Stimulated activated CD4-positive, alpha-beta T cell treated with anti-CD3 and anti-CD28 coated beads, Interleukin-4, amount 100 ng/mL, for 1 hour (primary cell): ENCODE measurements at regions not wholly inside any gene's neighbourhood (a gene's known extent, or its start where the extent isn't known, plus 50 kb on each side); places are given as distances from the start of the nearest gene placed in this dataset.
"Not testable (repeated sequence)": the region's sequence is repeated elsewhere in the genome, so short reads cannot be mapped to it uniquely, and the experiment has no call there.

Source experiments
- DNase-seq: peaks from one replicate; pipeline ENCODE4 v3.0.0-alpha.2; 2020

DNA sequence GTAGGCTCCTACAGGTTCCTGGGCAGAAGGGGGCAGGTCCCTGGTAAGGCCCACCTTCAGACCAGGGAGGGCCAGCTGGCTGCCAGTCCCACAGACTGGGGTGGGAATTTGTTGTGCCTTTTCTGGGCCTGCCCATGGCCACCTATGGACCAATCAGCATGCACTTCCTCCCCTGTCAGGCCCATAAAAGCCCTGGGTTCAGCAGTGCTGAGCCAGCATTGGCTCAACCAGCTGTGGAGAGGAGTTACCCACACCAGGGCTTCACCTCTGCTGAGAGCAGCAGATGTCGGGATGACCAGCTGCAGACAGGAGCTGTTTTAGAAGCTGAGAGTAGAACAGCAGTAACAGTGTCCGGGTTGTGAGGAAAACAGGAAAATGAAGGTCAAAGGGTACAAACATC lies 373.4 kb upstream of the ACO1 start:
- no peak for DNase-seq

DNA sequence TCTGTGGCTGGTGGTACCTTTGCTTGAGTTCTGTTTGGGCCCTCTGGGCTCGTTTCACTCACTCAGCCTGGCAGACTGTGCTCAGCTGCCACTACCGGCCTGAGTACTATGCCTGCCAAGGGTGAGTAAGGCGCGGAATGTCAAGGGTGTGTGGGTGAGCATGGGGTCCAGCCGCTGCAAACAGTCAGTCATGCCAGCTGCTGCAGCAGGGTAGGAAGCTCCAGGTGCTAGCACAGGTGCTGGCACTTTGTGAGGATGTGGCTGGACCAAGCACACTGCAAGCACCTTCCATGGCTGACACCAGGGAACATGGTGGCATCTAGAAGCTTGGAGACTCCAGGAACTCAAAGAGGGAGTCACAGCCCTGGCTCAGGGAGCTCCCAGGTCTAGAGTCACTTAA lies 368.6 kb upstream of the ACO1 start:
- no peak for DNase-seq

DNA sequence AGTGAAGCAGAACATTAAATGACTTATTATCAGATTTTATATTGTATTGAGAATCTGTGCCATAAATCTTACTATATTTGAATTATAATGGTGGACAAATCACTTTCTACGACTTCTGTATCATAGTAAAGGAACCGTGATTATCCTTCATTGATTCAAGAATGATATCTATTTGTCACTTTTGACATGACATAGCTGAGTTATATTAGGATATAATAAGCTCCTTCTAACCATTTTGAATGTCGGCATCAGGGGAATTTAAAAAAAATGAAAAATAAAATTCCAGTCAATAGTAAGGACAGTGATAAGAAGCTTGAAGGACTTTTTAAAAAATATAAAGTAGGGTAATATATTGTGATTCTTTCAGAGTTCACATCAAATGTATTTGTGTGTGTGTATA lies 338.9 kb upstream of the ACO1 start:
- no peak for DNase-seq

DNA sequence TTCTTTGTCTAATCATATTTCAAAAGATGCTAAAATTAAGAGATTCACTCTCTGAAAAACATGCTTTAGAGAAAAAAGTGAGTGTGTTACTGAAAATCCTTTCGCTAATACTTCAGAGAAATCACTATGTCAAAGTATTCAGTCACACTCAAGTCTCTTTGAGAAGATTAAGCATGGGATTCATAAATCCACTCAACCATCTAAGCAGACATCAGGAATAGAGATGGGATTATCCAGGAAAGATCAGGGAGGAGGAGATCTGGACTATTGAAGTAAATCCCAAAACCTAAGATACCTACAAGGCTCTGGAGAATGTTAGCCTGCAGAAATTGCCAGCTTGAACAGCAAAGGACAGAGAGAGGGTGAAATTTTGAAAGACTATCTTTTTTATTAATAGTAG lies 317.2 kb upstream of the ACO1 start:
- DNase-seq, result no peak

DNA sequence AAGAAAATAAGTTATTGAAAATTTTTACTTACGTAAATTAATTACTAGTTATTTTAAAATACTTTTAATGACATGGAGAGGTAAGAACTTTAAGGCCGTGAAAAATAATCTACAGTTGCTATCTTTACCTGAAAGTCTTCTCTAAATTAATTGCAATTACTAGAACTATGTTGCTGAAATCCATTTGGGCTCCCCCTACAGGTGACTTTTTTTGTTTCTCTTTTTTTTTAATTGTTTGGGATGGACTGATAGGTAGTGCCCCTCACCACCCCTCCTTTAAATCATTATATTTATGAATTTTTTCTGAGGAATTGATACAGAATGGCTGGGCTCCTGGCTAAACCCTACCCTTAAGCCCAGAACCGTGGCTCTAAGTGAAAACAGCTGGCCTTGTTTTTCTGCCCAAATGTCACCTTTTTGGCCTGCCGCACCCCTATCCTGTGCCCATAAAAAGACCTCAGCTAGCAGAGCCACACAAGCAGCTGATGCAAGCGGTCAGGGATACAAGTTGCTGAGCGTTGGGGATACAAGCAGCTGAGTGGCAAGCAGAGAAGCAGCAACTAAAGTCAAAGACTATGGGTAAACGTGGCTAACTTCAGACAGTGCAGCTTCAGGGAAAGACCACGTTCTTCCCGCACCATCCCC lies 315.2 kb upstream of the ACO1 start:
- no peak for DNase-seq

DNA sequence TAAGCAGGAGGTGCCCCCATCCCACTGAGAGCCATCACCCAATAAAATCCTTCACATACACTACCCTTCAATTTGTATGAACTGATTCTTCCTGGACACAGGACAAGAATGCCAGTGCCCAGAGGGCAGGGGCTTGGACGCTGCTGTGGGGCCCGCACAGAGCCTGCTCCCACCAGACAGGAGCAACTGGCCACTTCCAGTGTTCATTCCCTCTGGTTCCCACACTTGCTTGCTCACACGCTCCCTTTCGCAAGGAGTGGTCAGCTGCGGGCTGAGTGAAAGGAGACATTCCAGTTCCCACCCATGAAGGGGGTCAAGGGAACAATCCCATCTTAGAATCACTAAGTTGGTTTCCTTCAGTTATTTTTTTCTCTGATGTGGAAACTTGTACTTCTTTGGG lies 314.5 kb upstream of the ACO1 start:
- no peak for DNase-seq

GRCh38 chr9:32072570-32072969 lies 311.9 kb upstream of the ACO1 start:
- DNase-seq, result no peak

GRCh38 chr9:32092031-32092430 lies 292.4 kb upstream of the ACO1 start:
- DNase-seq, result no peak

- no peak for DNase-seq
Observed at GRCh38 chr9:32117291-32117690, 267.2 kb upstream of the ACO1 start.

- DNase-seq, result no peak
Observed at GRCh38 chr9:32128546-32128945, 255.9 kb upstream of the ACO1 start.

- not testable (repeated sequence) for DNase-seq
Observed at GRCh38 chr9:32130709-32131108, 253.7 kb upstream of the ACO1 start.

GRCh38 chr9:32136700-32137339 lies 247.6 kb upstream of the ACO1 start:
- DNase-seq, result no peak

DNA sequence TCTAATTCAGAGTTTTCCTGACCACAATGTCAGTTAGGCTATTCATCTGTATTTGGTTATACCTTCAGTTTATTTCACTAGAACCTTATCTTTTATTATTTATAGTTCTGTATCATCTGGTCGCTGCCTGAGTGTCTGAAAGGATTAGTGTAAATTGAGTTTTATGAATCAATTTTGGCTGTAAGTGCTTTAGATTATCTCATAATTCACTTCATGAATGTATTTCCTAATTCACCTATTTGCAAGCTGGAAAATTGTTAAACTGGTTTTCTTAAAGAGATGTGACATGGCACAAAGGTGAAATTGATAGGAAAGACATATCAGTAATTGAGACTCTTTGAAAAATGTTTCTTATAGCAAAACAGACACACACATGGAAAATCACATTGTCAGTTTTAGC lies 242.4 kb upstream of the ACO1 start:
- DNase-seq, result no peak

DNA sequence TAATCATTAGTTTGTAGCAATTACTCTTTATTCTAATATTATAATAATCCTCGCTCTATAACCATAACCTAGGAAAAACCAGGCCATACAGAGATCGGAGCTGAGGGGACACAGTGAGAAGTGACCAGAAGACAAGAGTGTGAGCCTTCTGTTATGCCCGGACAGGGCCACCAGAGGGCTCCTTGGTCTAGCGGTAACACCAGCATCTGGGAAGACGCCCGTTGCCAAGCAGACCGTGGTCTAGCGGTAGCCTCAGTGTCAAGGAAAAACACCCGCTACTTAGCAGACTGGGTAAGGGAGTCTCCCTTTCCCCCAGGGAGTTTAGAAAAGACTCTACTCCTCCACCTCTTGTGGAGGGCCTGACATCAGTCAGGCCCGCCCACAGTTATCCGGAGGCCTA lies 235.9 kb upstream of the ACO1 start:
- not testable (repeated sequence) for DNase-seq

- DNase-seq, result no peak
Observed at GRCh38 chr9:32161209-32161608, 223.2 kb upstream of the ACO1 start.

DNA sequence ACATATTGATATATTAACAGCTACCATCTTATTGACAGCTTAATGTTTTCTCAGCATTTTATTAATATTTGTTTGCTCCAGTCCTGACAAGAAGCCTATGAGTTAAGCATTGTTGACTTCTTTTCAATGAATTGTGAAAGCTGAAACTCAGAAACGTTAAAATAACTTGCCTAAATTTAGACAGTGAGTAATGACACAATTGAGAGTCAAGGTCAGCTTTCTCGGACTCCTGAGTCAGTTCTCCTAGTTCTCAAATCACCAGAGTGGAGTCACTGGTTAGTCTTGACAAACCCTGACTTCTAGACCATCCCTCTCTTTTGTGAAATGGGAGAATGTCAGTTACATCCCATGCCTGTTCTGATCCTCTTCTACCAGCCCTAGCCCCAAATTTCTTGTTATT lies 222.7 kb upstream of the ACO1 start:
- no peak for DNase-seq

DNA sequence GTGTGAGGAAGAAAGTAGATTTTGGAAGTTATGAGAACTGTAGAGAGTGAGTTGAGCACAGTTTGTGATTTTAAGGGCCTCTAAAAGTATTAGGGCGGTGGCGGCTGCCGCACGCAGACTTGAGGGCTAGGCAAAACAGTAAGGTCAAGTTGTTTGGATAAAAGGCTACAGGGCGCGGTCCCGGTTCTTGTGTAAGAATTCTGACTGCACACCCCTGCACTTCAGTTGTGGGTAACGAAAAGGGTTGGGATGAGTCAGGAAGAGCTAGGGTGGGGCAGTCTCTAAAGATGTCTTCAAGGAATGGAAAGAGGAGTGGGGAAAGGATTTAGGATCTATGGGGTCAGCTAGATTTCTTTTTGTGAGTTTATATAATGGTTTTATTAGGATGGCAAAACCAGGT lies 218.1 kb upstream of the ACO1 start:
- DNase-seq, result not testable (repeated sequence)

- DNase-seq, result no peak
Observed at GRCh38 chr9:32171339-32171738, 213.1 kb upstream of the ACO1 start.

DNA sequence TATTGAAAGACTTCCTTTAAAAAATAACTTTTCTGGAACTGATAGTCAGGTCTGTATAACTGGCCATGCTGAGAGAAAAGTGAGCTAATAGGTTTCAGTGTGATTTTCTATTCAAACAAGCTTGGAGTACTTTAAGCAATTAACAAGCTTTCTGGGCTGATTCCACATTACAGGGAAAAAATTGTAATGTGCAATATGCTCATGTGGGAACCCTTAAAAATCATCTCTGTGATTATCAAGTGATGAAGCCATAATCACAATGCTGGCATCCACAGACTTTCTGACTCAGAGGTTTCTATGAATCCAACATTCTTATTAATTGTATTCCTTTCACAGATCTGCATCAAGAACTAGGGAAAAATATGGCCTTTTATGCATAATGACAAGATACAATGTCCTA lies 212.2 kb upstream of the ACO1 start:
- DNase-seq, result no peak

DNA sequence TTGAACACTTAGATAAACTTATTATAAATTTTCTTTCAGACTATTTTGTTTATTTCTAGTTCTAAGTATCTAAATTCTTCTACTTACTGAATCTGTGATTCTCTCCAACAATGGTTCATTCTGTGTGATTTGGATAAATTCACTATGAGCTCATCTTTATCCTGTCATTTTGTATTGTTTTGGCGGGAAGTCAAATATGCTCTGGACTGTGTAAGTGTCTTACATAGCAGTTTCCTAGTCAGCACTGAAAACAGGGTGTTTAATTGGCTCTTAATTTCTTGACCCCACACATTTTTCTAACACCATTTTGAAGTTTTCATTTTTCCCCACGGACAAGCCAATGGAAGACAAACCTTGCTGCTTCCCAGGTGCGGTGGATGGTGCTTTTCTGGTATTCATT lies 207.0 kb upstream of the ACO1 start:
- no peak for DNase-seq

DNA sequence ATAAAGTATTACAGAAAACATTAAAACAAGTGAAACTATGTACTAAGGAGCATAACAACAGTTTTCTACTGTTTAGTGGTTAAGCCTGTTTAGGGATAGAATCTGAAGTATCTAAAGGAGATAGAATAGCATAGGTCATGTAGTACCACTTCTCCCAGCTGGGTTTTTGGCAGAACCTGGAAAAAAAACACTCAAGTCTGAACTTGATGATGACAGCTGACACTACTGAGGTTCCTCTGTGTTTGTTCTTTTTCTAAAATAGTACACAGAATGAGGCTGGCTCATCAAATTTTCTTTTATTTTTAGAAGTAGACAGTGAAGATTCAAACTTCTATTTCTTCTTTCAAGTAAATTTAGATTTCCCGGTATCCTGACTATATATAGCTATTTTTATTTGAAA lies 203.8 kb upstream of the ACO1 start:
- no peak for DNase-seq

GRCh38 chr9:32200241-32200640 lies 184.2 kb upstream of the ACO1 start:
- no peak for DNase-seq

DNA sequence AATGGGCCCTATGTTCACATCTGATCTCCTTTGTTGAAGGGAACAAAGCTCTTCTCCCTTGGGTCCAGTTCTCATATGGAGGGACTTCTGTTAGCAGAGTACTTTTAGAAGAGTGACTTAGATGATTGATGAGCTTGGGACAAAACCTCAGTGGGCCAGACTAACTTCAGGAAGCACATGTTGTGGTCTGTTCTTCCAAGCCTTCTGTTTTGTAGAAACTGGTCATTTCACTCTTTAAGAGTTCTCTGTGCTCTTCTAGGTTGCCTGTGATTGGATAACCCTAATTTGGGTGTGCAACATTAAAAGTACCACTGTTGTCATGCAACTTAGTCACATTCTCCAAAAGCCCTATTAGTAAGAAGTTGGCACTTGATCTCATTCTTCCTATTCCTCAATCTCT lies 183.5 kb upstream of the ACO1 start:
- DNase-seq, result no peak

GRCh38 chr9:32209164-32209563 lies 175.3 kb upstream of the ACO1 start:
- not testable (repeated sequence) for DNase-seq

DNA sequence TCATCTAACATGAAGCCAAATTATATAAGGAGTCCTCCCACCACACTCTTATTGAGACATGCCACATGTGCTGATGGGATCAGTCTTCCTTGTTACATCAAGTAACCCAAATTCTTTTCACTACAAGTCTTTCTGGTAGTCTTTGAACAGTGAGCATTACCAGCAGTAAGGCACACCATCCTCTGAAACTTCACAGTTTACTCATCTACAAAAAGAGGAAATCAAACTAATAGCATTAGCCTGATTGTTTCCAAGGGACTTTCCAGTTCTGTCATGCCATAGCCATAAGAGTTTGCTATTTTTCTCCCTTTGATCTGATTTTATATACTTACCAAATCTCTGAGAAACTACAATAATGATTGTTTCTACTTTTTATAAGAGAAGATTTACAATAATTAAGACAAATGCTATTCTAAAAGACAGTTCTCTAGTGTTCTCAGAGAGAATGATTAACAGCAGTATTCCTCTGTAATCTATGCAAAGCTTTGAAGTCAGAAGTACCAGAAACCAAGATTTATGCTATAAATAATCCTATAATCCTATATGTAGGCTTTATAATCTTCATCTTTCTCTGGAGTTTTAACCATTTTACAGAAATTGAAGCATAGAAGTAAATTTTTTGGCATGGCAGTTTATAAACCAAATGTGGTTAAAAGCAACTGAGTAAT lies 166.2 kb upstream of the ACO1 start:
- DNase-seq, result no peak
